Neutrophil (primary cell): ENCODE measurements at regions not wholly inside any gene's neighbourhood (a gene's known extent, or its start where the extent isn't known, plus 50 kb on each side); places are given as distances from the start of the nearest gene placed in this dataset.

Source experiments
- H3K27ac ChIP-seq: fragments of 200-600 bp; sonication (generic); 2 replicates; pipeline ENCODE4 v1.5.1; 2016; ENCODE audit warnings: mild to moderate bottlenecking, moderate library complexity
- H3K27me3 ChIP-seq: fragments of 200-600 bp; sonication (generic); 2 replicates; pipeline ENCODE4 v1.6.0; 2016; ENCODE audit warnings: mild to moderate bottlenecking
- H3K36me3 ChIP-seq: fragments of 200-600 bp; sonication (generic); 2 replicates; pipeline ENCODE4 v1.5.1; 2017
- H3K4me1 ChIP-seq, 2 experiments: fragments of 200-600 bp in 1 of 2; sonication (generic) in 1 of 2; 1 replicate in 1 of 2; 2 replicates in 1 of 2; pipeline versions ENCODE4 v1.5.1 to v1.6.1; 2013 to 2016; ENCODE audit warnings: low read depth in 1 of 2, low read length in 1 of 2, mild to moderate bottlenecking in 1 of 2, moderate library complexity in 1 of 2; ENCODE audit not compliant: control insufficient read depth in 1 of 2, insufficient read depth in 1 of 2
- H3K4me3 ChIP-seq, 2 experiments: fragments of 200-600 bp in 1 of 2; sonication (generic) in 1 of 2; 1 replicate in 1 of 2; 2 replicates in 1 of 2; pipeline ENCODE4 v1.5.1; 2013 to 2016; ENCODE audit warnings: low read depth in 1 of 2, low read length in 1 of 2, mild to moderate bottlenecking in 1 of 2, moderate library complexity in 1 of 2
- H3K9me3 ChIP-seq: fragments of 200-600 bp; sonication (generic); 2 replicates; pipeline ENCODE4 v1.5.1; 2016
- CTCF ChIP-seq: fragments of 200-600 bp; sonication (generic); IDR thresholded peaks from 2 replicates; pipeline ENCODE4 v1.5.1; 2016; ENCODE audit warnings: antibody characterized with exemption

- no peak for TF ChIP-seq CTCF
- Histone ChIP-seq H3K9me3 (no peaks in the 10 kb centered on the region), H3K27ac (no peak overlapping the region), H3K27me3 (peaks cover 98% of the 10 kb centered on the region), H3K4me3 (no peak overlapping the region), H3K36me3 (no peaks in the 10 kb centered on the region), H3K4me1 (peaks cover 0 to 14% of the 10 kb centered on the region in 2 experiments)
Observed at GRCh38 chr4:41883988-41884734, 51.1 kb upstream of the TMEM33 start.

- TF ChIP-seq CTCF: peak; percentile 65
- H3K27ac ChIP-seq: no peak overlapping the region
- peaks cover 0 to 14% of the 10 kb centered on the region in 2 experiments for H3K4me1 ChIP-seq
- peaks cover 100% of the 10 kb centered on the region for H3K27me3 ChIP-seq
- H3K36me3 ChIP-seq: no peaks in the 10 kb centered on the region
- H3K4me3 ChIP-seq: peak overlapping the region in 1 of 2 experiments; percentile 11
- H3K9me3 ChIP-seq: no peaks in the 10 kb centered on the region
Observed at GRCh38 chr4:41882625-41883347, 52.4 kb upstream of the TMEM33 start.

GRCh38 chr4:41881981-41882624, 53.1 kb upstream of the TMEM33 start:
- Histone ChIP-seq H3K4me1 (peaks cover 0 to 14% of the 10 kb centered on the region in 2 experiments), H3K4me3 (peak overlapping the region in 1 of 2 experiments; percentile 11), H3K27me3 (peaks cover 100% of the 10 kb centered on the region), H3K36me3 (no peaks in the 10 kb centered on the region), H3K27ac (no peak overlapping the region), H3K9me3 (no peaks in the 10 kb centered on the region)
- TF ChIP-seq CTCF: no peak

- peaks cover 100% of the 10 kb centered on the region for H3K27me3 ChIP-seq
- no peak overlapping the region for H3K4me3 ChIP-seq
- H3K9me3 ChIP-seq: no peaks in the 10 kb centered on the region
- H3K4me1 ChIP-seq: peaks cover 0 to 14% of the 10 kb centered on the region in 2 experiments
- H3K36me3 ChIP-seq: no peaks in the 10 kb centered on the region
- no peak overlapping the region for H3K27ac ChIP-seq
- no peak for TF ChIP-seq CTCF
Observed at GRCh38 chr4:41880840-41881831, 54.1 kb upstream of the TMEM33 start.
